Lower leg skin (tissue), 4 donors: ENCODE measurements at regions not wholly inside any gene's neighbourhood (a gene's known extent, or its start where the extent isn't known, plus 50 kb on each side); places are given as distances from the start of the nearest gene placed in this dataset.

ENCODE experiments used
- DNase-seq, 2 donors: peaks; one replicate each; pipeline ENCODE4 v3.0.0-alpha.2; 2019; ENCODE audit warnings: low spot score in 2 of 2
- H3K4me3 ChIP-seq: fragments of 200-600 bp; sonication (generic); 2 replicates; pipeline ENCODE4 v1.5.1; 2017; ENCODE audit warnings: mild to moderate bottlenecking, low read depth; ENCODE audit not compliant: poor library complexity, severe bottlenecking
- CTCF ChIP-seq, 3 donors: fragments of 450-650 bp; IDR thresholded peaks; one replicate each; pipeline ENCODE4 v1.5.1; 2016; ENCODE audit warnings: antibody characterized with exemption in 3 of 3, mild to moderate bottlenecking in 3 of 3, moderate library complexity in 2 of 3
- POLR2A ChIP-seq, 2 donors: fragments of 450-650 bp; IDR thresholded peaks; one replicate each; pipeline ENCODE4 v1.6.1; 2016 to 2017; ENCODE audit warnings: antibody characterized with exemption in 2 of 2, mild to moderate bottlenecking in 1 of 2, moderate library complexity in 1 of 2
- WGBS, 2 donors: methylation state at CpG; one replicate each; pipeline ENCODE4 v1.1.5; 2018; 5-methylcytosine and 5-hydroxymethylcytosine counted together
- intact Hi-C: fragments of 100-400 bp; cut with DNase I; formaldehyde crosslinking; loops from one replicate; pipeline ENCODE4 v1.15.0; 2023; ENCODE audit warnings: low total_unique reads

GRCh38 chr15:31271711-31272557 lies 54.7 kb upstream of the KLF13 start:
- intact Hi-C loops = no loop called here
- H3K4me3 ChIP-seq = no peak overlapping the region
- TF ChIP-seq CTCF (IDR thresholded peaks at IDR 0.05) (no peak), POLR2A (IDR thresholded peaks at IDR 0.05) (no peak)
- 93 to 96% methylated on average over 11 to 12 of the region's 12 CpGs for WGBS, 2 donors
- DNase-seq = peak in 1 of 2 donors; percentile 73

- TF ChIP-seq POLR2A (IDR thresholded peaks at IDR 0.05) = no peak
- TF ChIP-seq CTCF (IDR thresholded peaks at IDR 0.05) = no peak
- WGBS, 2 donors = 77 to 79% methylated on average over 13 to 14 of the region's 14 CpGs
Observed at GRCh38 chr15:31272558-31273257, 53.9 kb upstream of the KLF13 start.

GRCh38 chr15:31273258-31273941 lies 53.2 kb upstream of the KLF13 start:
- intact Hi-C loops = no loop called here
- H3K4me3 ChIP-seq = no peak overlapping the region
- DNase-seq = peak in 1 of 2 donors; percentile 79
- TF ChIP-seq CTCF (IDR thresholded peaks at IDR 0.05) = no peak
- TF ChIP-seq POLR2A (IDR thresholded peaks at IDR 0.05) = no peak
- WGBS, 2 donors = 94 to 96% methylated on average over 19 to 20 of the region's 20 CpGs

More at GRCh38 chr15:31272558-31273257, 53.9 kb upstream of the KLF13 start:
- DNase-seq = peak; percentile 18 to 81
- intact Hi-C loops = no loop called here
- no peak overlapping the region for H3K4me3 ChIP-seq

GRCh38 chr15:31274496-31275330 lies 51.9 kb upstream of the KLF13 start:
- TF ChIP-seq CTCF (IDR thresholded peaks at IDR 0.05) (no peak), POLR2A (IDR thresholded peaks at IDR 0.05) (no peak)
- WGBS, 2 donors = 79 to 84% methylated on average over 14 of the region's 14 CpGs
- DNase-seq = peak in 1 of 2 donors; percentile 48
- no peak overlapping the region for H3K4me3 ChIP-seq
- intact Hi-C loops = no loop called here
